NCI-H345 (cell line): ENCODE measurements at regions not wholly inside any gene's neighbourhood (a gene's known extent, or its start where the extent isn't known, plus 50 kb on each side); places are given as distances from the start of the nearest gene placed in this dataset.
"Not testable (repeated sequence)": the region's sequence is repeated elsewhere in the genome, so short reads cannot be mapped to it uniquely, and the experiment has no call there.

ENCODE experiments used
- DNase-seq: peaks from one replicate; lab custom pipeline; 2025; lab: John Stamatoyannopoulos, UW

GRCh38 chr6:71056656-71057055 lies 99.8 kb upstream of the B3GAT2 start:
- no peak for DNase-seq

GRCh38 chr6:71066153-71066552 lies 109.3 kb upstream of the B3GAT2 start:
- DNase-seq: no peak

GRCh38 chr6:71067816-71068215 lies 111.0 kb upstream of the B3GAT2 start:
- no peak for DNase-seq

- no peak for DNase-seq
Observed at GRCh38 chr6:71072508-71072907, 115.6 kb upstream of the B3GAT2 start.

- DNase-seq: no peak
Observed at GRCh38 chr6:71077655-71078054, 120.8 kb upstream of the B3GAT2 start.

- no peak for DNase-seq
Observed at GRCh38 chr6:71079677-71080076, 122.8 kb upstream of the B3GAT2 start.

GRCh38 chr6:71080133-71080532 lies 123.3 kb upstream of the B3GAT2 start:
- no peak for DNase-seq

GRCh38 chr6:71080826-71081225 lies 124.0 kb upstream of the B3GAT2 start:
- no peak for DNase-seq

GRCh38 chr6:71082033-71082650 lies 125.3 kb upstream of the B3GAT2 start:
- DNase-seq: no peak

GRCh38 chr6:71083308-71083820 lies 126.5 kb upstream of the B3GAT2 start:
- no peak for DNase-seq

GRCh38 chr6:71088166-71088565 lies 131.3 kb upstream of the B3GAT2 start:
- no peak for DNase-seq

GRCh38 chr6:71090217-71090616 lies 133.4 kb upstream of the B3GAT2 start:
- no peak for DNase-seq

- DNase-seq: no peak
Observed at GRCh38 chr6:71091167-71091566, 134.3 kb upstream of the B3GAT2 start.

GRCh38 chr6:71091956-71092355 lies 135.1 kb upstream of the B3GAT2 start:
- no peak for DNase-seq

- not testable (repeated sequence) for DNase-seq
Observed at GRCh38 chr6:71097264-71097663, 140.4 kb upstream of the B3GAT2 start.

- DNase-seq: no peak
Observed at GRCh38 chr6:71099649-71100048, 142.8 kb upstream of the B3GAT2 start.

- DNase-seq: no peak
Observed at GRCh38 chr6:71103130-71103529, 146.3 kb upstream of the B3GAT2 start.

GRCh38 chr6:71103641-71104040 lies 146.8 kb upstream of the B3GAT2 start:
- no peak for DNase-seq

GRCh38 chr6:71106276-71106675 lies 149.4 kb upstream of the B3GAT2 start:
- DNase-seq: no peak

GRCh38 chr6:71107911-71108420 lies 151.1 kb upstream of the B3GAT2 start:
- DNase-seq: peak; percentile 71

- peak; percentile 38 for DNase-seq
Observed at GRCh38 chr6:71114544-71114943, 157.7 kb upstream of the B3GAT2 start.

GRCh38 chr6:71114986-71115385 lies 158.1 kb upstream of the B3GAT2 start:
- no peak for DNase-seq

- no peak for DNase-seq
Observed at GRCh38 chr6:71119560-71119959, 162.7 kb upstream of the B3GAT2 start.

GRCh38 chr6:71123051-71123450 lies 165.6 kb upstream of the OGFRL1 start:
- DNase-seq: no peak
